ENCODE measurements at regions not wholly inside any gene's neighbourhood (a gene's known extent, or its start where the extent isn't known, plus 50 kb on each side); places are given as distances from the start of the nearest gene placed in this dataset.

- no peak for DNase-seq (ENCODE audit: low read depth in 2 of 2)
Measured at GRCh38 chr20:10990625-10991382, 317.0 kb upstream of the JAG1 start.

- DNase-seq (ENCODE audit: low read depth in 2 of 2): no peak
Measured at GRCh38 chr20:10992731-10993130, 318.9 kb upstream of the JAG1 start.

- DNase-seq (ENCODE audit: low read depth in 2 of 2): no peak
Measured at GRCh38 chr20:10994991-10995700, 321.3 kb upstream of the JAG1 start.

- DNase-seq (ENCODE audit: low read depth in 2 of 2): no peak
Measured at GRCh38 chr20:10998476-10998875, 324.7 kb upstream of the JAG1 start.

- DNase-seq (ENCODE audit: low read depth in 2 of 2): no peak
Measured at GRCh38 chr20:11000416-11000815, 326.6 kb upstream of the JAG1 start.

GRCh38 chr20:11001302-11001701 lies 327.5 kb upstream of the JAG1 start:
- DNase-seq (ENCODE audit: low read depth in 2 of 2): no peak

- DNase-seq (ENCODE audit: low read depth in 2 of 2): no peak
Measured at GRCh38 chr20:11001764-11002540, 328.2 kb upstream of the JAG1 start.

- DNase-seq (ENCODE audit: low read depth in 2 of 2): no peak
Measured at GRCh38 chr20:11003341-11003740, 329.5 kb upstream of the JAG1 start.

GRCh38 chr20:11008444-11009033 lies 334.7 kb upstream of the JAG1 start:
- no peak for DNase-seq (ENCODE audit: low read depth in 2 of 2)

- no peak for DNase-seq (ENCODE audit: low read depth in 2 of 2)
Measured at GRCh38 chr20:11011653-11012052, 337.9 kb upstream of the JAG1 start.

GRCh38 chr20:11012975-11013374 lies 339.2 kb upstream of the JAG1 start:
- DNase-seq (ENCODE audit: low read depth in 2 of 2): no peak

- DNase-seq (ENCODE audit: low read depth in 2 of 2): no peak
Measured at GRCh38 chr20:11013801-11014200, 340.0 kb upstream of the JAG1 start.

- no peak for DNase-seq (ENCODE audit: low read depth in 2 of 2)
Measured at GRCh38 chr20:11015440-11015839, 341.6 kb upstream of the JAG1 start.

GRCh38 chr20:11017446-11017845 lies 343.6 kb upstream of the JAG1 start:
- no peak for DNase-seq (ENCODE audit: low read depth in 2 of 2)

GRCh38 chr20:11018668-11019170 lies 344.9 kb upstream of the JAG1 start:
- DNase-seq (ENCODE audit: low read depth in 2 of 2): no peak

- DNase-seq (ENCODE audit: low read depth in 2 of 2): no peak
Measured at GRCh38 chr20:11020712-11021111, 346.9 kb upstream of the JAG1 start.

GRCh38 chr20:11027224-11027623 lies 353.4 kb upstream of the JAG1 start:
- no peak for DNase-seq (ENCODE audit: low read depth in 2 of 2)

- no peak for DNase-seq (ENCODE audit: low read depth in 2 of 2)
Measured at GRCh38 chr20:11030351-11030750, 356.6 kb upstream of the JAG1 start.

GRCh38 chr20:11031300-11031699 lies 357.5 kb upstream of the JAG1 start:
- no peak for DNase-seq (ENCODE audit: low read depth in 2 of 2)

- DNase-seq (ENCODE audit: low read depth in 2 of 2): no peak
Measured at GRCh38 chr20:11032611-11033010, 358.8 kb upstream of the JAG1 start.

GRCh38 chr20:11034025-11034424 lies 360.2 kb upstream of the JAG1 start:
- no peak for DNase-seq (ENCODE audit: low read depth in 2 of 2)

- no peak for DNase-seq (ENCODE audit: low read depth in 2 of 2)
Measured at GRCh38 chr20:11035211-11035610, 361.4 kb upstream of the JAG1 start.
